GM19455 (cell line): ENCODE measurements at regions not wholly inside any gene's neighbourhood (a gene's known extent, or its start where the extent isn't known, plus 50 kb on each side); places are given as distances from the start of the nearest gene placed in this dataset.

Experiments
- ATAC-seq: cut with Tn5 transposase; IDR thresholded peaks from one replicate; pipeline ENCODE4 v1.9.1; 2021; ENCODE audit not compliant: unreplicated experiment

GRCh38 chr1:201764166-201764565 lies 64.8 kb upstream of the IPO9 start:
- ATAC-seq = no peak

GRCh38 chr1:201764579-201764978 lies 64.4 kb upstream of the IPO9 start:
- no peak for ATAC-seq

- ATAC-seq = no peak
Observed at GRCh38 chr1:201766131-201766866, 62.7 kb upstream of the IPO9 start.

- ATAC-seq = no peak
Observed at GRCh38 chr1:201767339-201767738, 61.6 kb upstream of the IPO9 start.

- no peak for ATAC-seq
Observed at GRCh38 chr1:201769072-201769471, 59.9 kb upstream of the IPO9 start.

- no peak for ATAC-seq
Observed at GRCh38 chr1:201769966-201770365, 59.0 kb upstream of the IPO9 start.

GRCh38 chr1:201771466-201771865 lies 57.5 kb upstream of the IPO9 start:
- no peak for ATAC-seq

- ATAC-seq = no peak
Observed at GRCh38 chr1:201772178-201772577, 56.8 kb upstream of the IPO9 start.

- no peak for ATAC-seq
Observed at GRCh38 chr1:201773764-201774163, 55.2 kb upstream of the IPO9 start.

- no peak for ATAC-seq
Observed at GRCh38 chr1:201774224-201774982, 54.6 kb upstream of the IPO9 start.

- ATAC-seq = no peak
Observed at GRCh38 chr1:201774983-201775344, 54.0 kb upstream of the IPO9 start.

- ATAC-seq = no peak
Observed at GRCh38 chr1:201775380-201775779, 53.6 kb upstream of the IPO9 start.

- no peak for ATAC-seq
Observed at GRCh38 chr1:201778279-201779065, 50.5 kb upstream of the IPO9 start.
